ENCODE measurements at regions not wholly inside any gene's neighbourhood (a gene's known extent, or its start where the extent isn't known, plus 50 kb on each side); places are given as distances from the start of the nearest gene placed in this dataset.
A peak's percentile ranks its signal among the peaks of the same experiment; 100 is the strongest.

DNA sequence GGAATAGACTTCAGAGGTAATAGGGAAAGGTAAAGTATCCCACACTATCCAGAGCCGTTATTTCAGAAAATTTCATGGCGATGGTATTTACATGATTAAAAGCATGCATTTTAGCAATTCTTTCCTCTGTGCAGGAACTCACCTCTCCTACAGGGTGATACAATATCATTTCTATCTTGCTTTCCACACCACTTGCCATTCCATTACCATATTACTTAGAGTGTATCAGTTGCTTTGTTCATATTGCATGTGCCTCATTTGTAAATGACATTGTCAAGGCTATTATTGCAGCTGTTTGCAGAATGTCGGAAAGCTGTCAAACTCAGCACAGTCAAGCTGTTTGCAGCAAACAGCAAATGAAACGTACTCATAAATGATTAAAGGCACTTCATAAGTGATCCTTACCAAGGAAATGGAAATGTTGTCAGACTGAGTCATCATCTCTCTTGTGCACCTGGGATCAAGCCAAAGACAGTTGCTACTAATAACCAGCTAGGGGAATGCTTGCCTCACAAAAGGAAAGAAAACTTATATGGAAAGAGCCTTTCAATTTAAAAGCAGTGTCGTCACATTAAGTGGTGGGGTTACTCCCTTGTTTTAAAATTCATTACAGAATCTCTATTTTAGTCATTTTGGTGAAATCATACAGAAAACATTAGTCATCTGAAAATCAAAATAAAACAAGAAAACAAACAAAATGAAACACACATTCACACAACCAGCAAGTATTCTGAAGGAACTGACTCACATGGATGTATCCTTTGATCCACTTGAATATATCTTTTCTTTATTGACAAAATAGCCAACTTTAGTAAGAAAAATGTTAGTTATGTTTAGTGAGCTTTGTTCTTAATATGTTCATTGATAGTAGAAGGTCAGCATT, 1064.1 kb upstream of the CNTNAP5 start:
- Histone ChIP-seq H2AFZ (ENCODE audit: low read depth, low read length) (no peak overlapping the region), H3K4me1 (ENCODE audit: insufficient read depth, low read length) (peaks cover 3% of the 10 kb centered on the region), H3K27me3 (ENCODE audit: insufficient read depth, low read length) (no peaks in the 10 kb centered on the region), H3K36me3 (ENCODE audit: insufficient read depth, low read length) (no peaks in the 10 kb centered on the region), H3K79me2 (ENCODE audit: insufficient read depth, low read length) (no peaks in the 10 kb centered on the region), H4K20me1 (ENCODE audit: insufficient read depth, low read length) (no peaks in the 10 kb centered on the region), H3K4me2 (ENCODE audit: low read length) (peak overlapping the region; percentile 39), H3K9ac (ENCODE audit: low read length) (no peak overlapping the region), H3K9me3 (ENCODE audit: insufficient read depth, low read depth, low read length) (no peaks in the 10 kb centered on the region), H3K4me3 (ENCODE audit: insufficient read depth, low read depth, low read length) (no peak overlapping the region), H3K27ac (ENCODE audit: low read depth, low read length) (no peak overlapping the region)
- no peak overlapping the region for H3K4me3 Mint-ChIP-seq (ENCODE audit: unreplicated experiment)
- H3K36me3 Mint-ChIP-seq (ENCODE audit: low read depth, unreplicated experiment) = no peaks in the 10 kb centered on the region
- FAIRE-seq (no peak), DNase-seq (ENCODE audit: low read depth) (peak; percentile 62)
- no peak for TF ChIP-seq EZH2 (IDR thresholded peaks at IDR 0.05; ENCODE audit: insufficient read depth, low read length)
- no peak overlapping the region for H3K27ac Mint-ChIP-seq (ENCODE audit: unreplicated experiment)
- no peaks in the 10 kb centered on the region for H3K27me3 Mint-ChIP-seq (ENCODE audit: low read depth, unreplicated experiment)
- H3K4me1 Mint-ChIP-seq (ENCODE audit: low read depth, unreplicated experiment) = peaks cover 10% of the 10 kb centered on the region
- H3K9me3 Mint-ChIP-seq (ENCODE audit: unreplicated experiment) = no peaks in the 10 kb centered on the region

DNA sequence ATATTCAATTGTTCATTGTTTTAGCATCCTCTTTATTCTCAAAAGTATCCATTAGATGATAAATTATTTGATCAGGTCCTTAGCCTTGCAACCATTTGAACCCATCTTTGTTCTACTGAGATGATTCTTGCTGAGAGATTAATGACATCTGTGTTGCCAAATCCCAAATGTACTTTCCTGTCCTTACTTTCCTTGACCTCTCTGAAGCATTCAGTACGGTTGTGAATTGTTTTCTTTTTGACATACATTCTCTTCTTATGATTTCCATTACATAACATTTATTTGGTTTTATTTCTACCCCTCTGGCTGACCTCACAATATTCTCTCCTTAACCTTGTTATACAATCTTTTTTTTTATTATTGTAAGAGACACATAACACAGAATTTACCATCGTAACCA, 1058.6 kb upstream of the CNTNAP5 start:
- H3K27ac Mint-ChIP-seq (ENCODE audit: unreplicated experiment) = no peak overlapping the region
- DNase-seq (ENCODE audit: low read depth) (no peak), FAIRE-seq (no peak)
- Histone ChIP-seq H3K36me3 (ENCODE audit: insufficient read depth, low read length) (no peaks in the 10 kb centered on the region), H3K9me3 (ENCODE audit: insufficient read depth, low read depth, low read length) (no peaks in the 10 kb centered on the region), H2AFZ (ENCODE audit: low read depth, low read length) (no peak overlapping the region), H3K27ac (ENCODE audit: low read depth, low read length) (no peak overlapping the region), H3K4me1 (ENCODE audit: insufficient read depth, low read length) (no peaks in the 10 kb centered on the region), H4K20me1 (ENCODE audit: insufficient read depth, low read length) (no peaks in the 10 kb centered on the region), H3K9ac (ENCODE audit: low read length) (no peak overlapping the region), H3K27me3 (ENCODE audit: insufficient read depth, low read length) (no peaks in the 10 kb centered on the region), H3K4me3 (ENCODE audit: insufficient read depth, low read depth, low read length) (no peak overlapping the region), H3K4me2 (ENCODE audit: low read length) (no peak overlapping the region), H3K79me2 (ENCODE audit: insufficient read depth, low read length) (no peaks in the 10 kb centered on the region)
- peaks cover 2% of the 10 kb centered on the region for H3K4me1 Mint-ChIP-seq (ENCODE audit: low read depth, unreplicated experiment)
- TF ChIP-seq EZH2 (IDR thresholded peaks at IDR 0.05; ENCODE audit: insufficient read depth, low read length) = no peak
- TF ChIP-seq, protein P1, sequence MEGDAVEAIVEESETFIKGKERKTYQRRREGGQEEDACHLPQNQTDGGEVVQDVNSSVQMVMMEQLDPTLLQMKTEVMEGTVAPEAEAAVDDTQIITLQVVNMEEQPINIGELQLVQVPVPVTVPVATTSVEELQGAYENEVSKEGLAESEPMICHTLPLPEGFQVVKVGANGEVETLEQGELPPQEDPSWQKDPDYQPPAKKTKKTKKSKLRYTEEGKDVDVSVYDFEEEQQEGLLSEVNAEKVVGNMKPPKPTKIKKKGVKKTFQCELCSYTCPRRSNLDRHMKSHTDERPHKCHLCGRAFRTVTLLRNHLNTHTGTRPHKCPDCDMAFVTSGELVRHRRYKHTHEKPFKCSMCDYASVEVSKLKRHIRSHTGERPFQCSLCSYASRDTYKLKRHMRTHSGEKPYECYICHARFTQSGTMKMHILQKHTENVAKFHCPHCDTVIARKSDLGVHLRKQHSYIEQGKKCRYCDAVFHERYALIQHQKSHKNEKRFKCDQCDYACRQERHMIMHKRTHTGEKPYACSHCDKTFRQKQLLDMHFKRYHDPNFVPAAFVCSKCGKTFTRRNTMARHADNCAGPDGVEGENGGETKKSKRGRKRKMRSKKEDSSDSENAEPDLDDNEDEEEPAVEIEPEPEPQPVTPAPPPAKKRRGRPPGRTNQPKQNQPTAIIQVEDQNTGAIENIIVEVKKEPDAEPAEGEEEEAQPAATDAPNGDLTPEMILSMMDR (IDR thresholded peaks at IDR 0.05; ENCODE audit: insufficient read depth, low read depth, low read length) = no peak
- peaks cover 6% of the 10 kb centered on the region for H3K9me3 Mint-ChIP-seq (ENCODE audit: unreplicated experiment)
- H3K36me3 Mint-ChIP-seq (ENCODE audit: low read depth, unreplicated experiment) = no peaks in the 10 kb centered on the region
- H3K27me3 Mint-ChIP-seq (ENCODE audit: low read depth, unreplicated experiment) = no peaks in the 10 kb centered on the region
- no peak overlapping the region for H3K4me3 Mint-ChIP-seq (ENCODE audit: unreplicated experiment)

DNA sequence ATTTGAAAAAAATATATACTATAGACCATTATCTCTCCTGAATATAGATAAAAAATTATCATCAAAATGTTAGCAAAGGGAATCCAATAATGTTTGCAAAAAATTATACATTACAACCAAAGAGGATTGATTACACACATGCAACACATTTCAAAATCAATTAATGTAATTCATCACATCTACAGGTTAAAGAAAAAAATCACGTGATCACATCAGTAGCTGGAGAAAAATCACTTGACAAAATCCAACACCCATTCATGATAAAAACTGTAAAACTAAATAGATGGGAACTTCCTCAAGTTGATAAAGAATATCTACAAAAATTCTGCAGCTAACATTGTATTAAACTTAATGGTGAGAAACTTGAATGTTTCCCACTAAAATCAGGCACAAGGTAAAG, 1047.5 kb upstream of the CNTNAP5 start:
- Mint-ChIP-seq H3K9me3 (ENCODE audit: unreplicated experiment) (no peaks in the 10 kb centered on the region), H3K27ac (ENCODE audit: unreplicated experiment) (no peak overlapping the region)

More for the DNA sequence above, 1047.5 kb upstream of the CNTNAP5 start:
- Histone ChIP-seq H3K4me2 (ENCODE audit: low read length) (no peak overlapping the region), H3K27ac (ENCODE audit: low read depth, low read length) (no peak overlapping the region), H3K79me2 (ENCODE audit: insufficient read depth, low read length) (no peaks in the 10 kb centered on the region), H3K27me3 (ENCODE audit: insufficient read depth, low read length) (no peaks in the 10 kb centered on the region), H3K9ac (ENCODE audit: low read length) (no peak overlapping the region), H3K36me3 (ENCODE audit: insufficient read depth, low read length) (no peaks in the 10 kb centered on the region), H2AFZ (ENCODE audit: low read depth, low read length) (no peak overlapping the region), H3K4me3 (ENCODE audit: insufficient read depth, low read depth, low read length) (no peak overlapping the region), H3K9me3 (ENCODE audit: insufficient read depth, low read depth, low read length) (no peaks in the 10 kb centered on the region), H4K20me1 (ENCODE audit: insufficient read depth, low read length) (no peaks in the 10 kb centered on the region), H3K4me1 (ENCODE audit: insufficient read depth, low read length) (no peaks in the 10 kb centered on the region)
- H3K4me1 Mint-ChIP-seq (ENCODE audit: low read depth, unreplicated experiment) = no peaks in the 10 kb centered on the region
- FAIRE-seq (no peak), DNase-seq (ENCODE audit: low read depth) (no peak)
- no peaks in the 10 kb centered on the region for H3K27me3 Mint-ChIP-seq (ENCODE audit: low read depth, unreplicated experiment)
- H3K4me3 Mint-ChIP-seq (ENCODE audit: unreplicated experiment) = no peak overlapping the region
- TF ChIP-seq, protein P1 (IDR thresholded peaks at IDR 0.05; ENCODE audit: insufficient read depth, low read depth, low read length) = no peak
- no peak for TF ChIP-seq EZH2 (IDR thresholded peaks at IDR 0.05; ENCODE audit: insufficient read depth, low read length)
- H3K36me3 Mint-ChIP-seq (ENCODE audit: low read depth, unreplicated experiment) = no peaks in the 10 kb centered on the region
